ENCODE measurements at regions not wholly inside any gene's neighbourhood (a gene's known extent, or its start where the extent isn't known, plus 50 kb on each side); places are given as distances from the start of the nearest gene placed in this dataset.
"Not testable (repeated sequence)": the region's sequence is repeated elsewhere in the genome, so short reads cannot be mapped to it uniquely, and the experiment has no call there.

- DNase-seq (ENCODE audit: low read depth in 2 of 2): no peak
Observed at GRCh38 chr12:63040526-63041220, 105.7 kb upstream of the PPM1H start.

- no peak for DNase-seq (ENCODE audit: low read depth in 2 of 2)
Observed at GRCh38 chr12:63038713-63039100, 103.8 kb upstream of the PPM1H start.

DNA sequence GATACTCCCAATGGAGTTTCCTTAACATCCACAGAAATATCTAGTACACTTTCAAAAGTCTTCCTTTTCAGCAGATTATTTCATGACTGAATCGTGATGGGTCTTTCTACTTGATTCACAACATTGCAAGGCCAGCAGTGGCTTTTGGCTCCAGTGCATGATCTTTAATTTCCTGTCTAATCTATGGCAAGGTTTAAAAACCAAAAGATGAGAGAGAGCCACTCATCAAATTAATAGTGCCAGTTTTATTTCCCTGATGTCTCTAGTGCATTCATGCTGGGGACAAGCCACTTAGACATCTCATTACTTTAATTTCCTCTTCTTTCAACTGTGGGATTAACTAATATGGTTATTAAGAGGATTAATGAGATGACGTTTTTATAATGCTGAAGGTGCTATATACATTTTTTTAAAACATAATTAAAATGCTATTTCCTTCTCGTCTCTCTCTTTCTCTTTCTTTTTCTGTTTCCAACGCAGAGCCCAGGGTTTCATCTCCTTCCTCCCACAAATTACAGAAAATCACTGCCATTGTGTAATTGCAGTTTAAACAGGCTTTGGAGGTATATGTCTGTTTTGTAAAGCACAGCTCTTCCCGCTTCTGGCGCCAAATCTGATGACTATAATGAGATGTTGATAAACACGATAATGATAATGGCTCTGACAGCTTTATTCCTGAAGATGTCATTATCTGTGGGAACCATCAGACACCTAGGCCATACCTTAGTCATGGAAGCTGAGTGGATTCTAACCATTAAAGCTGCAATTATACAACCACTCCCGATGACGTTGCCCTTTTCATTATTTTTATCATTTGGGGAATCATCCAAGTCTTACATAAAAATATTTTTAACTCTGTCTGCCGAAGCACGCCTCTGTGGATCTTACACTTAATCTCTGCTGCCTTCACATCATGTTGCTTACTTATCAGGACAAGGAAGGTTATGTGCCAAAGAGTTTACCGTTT is 103.1 kb upstream of the PPM1H start:
- no peak for DNase-seq (ENCODE audit: low read depth in 2 of 2)

DNA sequence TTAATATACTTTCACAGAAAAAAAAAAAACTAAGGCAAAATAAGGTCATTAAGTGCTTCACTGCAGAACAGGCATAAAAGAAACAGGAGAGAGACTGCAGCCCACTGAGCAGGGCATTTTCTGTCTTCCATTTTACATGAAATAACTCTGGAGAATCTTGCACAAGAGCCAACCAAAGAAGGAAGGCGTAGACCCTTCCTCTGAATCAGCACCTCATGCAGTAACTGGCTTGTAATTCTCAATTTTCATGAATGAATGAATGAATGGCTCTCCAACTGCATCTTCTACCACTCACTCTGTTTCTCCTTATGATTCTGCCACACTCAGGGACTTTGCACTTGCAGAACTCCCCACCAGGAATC is 102.0 kb upstream of the PPM1H start:
- no peak for DNase-seq (ENCODE audit: low read depth in 2 of 2)

GRCh38 chr12:63036216-63036973 is 101.4 kb upstream of the PPM1H start:
- DNase-seq (ENCODE audit: low read depth in 2 of 2): no peak

GRCh38 chr12:63034601-63035000 is 99.7 kb upstream of the PPM1H start:
- DNase-seq (ENCODE audit: low read depth in 2 of 2): no peak

GRCh38 chr12:63029676-63030075 is 94.7 kb upstream of the PPM1H start:
- no peak for DNase-seq (ENCODE audit: low read depth in 2 of 2)

GRCh38 chr12:63028951-63029350 is 94.0 kb upstream of the PPM1H start:
- DNase-seq (ENCODE audit: low read depth in 2 of 2): no peak

- no peak for DNase-seq (ENCODE audit: low read depth in 2 of 2)
Observed at GRCh38 chr12:63025116-63025515, 90.2 kb upstream of the PPM1H start.

DNA sequence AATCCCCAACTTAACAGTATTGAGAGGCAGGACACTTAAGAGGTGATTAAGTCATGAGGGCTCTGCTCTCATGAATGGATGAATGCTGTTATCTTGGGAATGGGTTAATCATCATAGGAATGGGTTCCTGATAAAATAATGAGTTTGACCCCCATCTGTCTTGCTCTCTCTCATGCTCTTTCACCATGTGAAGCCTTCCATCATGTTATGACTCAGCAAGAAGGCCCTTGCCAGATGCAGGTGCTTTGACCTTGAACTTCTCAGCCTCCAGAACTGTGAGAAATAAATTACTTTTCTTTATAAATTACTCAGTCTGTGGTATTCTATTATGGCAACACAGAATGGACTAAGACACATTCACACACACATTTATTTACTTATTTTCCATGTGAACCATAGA is 89.0 kb upstream of the PPM1H start:
- no peak for DNase-seq (ENCODE audit: low read depth in 2 of 2)

DNA sequence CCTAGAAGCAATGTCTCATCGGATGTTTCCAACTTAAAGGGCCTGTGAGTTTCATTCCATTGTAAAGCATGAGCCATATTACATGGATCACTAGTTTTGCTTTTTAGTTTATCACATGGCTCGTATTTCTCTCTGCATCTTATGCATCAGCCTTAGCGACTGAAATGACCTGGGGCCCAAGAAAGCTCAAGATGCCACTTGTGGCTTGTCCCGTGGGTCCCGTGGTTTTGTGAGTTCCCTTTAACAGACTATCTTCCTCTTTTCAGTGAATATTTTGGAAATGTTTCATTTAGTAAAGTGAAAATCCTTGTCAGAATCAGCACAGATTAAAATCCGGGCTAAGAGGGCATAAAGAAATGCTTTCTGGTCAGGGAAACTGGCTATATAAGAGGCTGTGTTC is 86.2 kb upstream of the PPM1H start:
- DNase-seq (ENCODE audit: low read depth in 2 of 2): no peak

- DNase-seq (ENCODE audit: low read depth in 2 of 2): no peak
Observed at GRCh38 chr12:63020269-63020668, 85.3 kb upstream of the PPM1H start.

DNA sequence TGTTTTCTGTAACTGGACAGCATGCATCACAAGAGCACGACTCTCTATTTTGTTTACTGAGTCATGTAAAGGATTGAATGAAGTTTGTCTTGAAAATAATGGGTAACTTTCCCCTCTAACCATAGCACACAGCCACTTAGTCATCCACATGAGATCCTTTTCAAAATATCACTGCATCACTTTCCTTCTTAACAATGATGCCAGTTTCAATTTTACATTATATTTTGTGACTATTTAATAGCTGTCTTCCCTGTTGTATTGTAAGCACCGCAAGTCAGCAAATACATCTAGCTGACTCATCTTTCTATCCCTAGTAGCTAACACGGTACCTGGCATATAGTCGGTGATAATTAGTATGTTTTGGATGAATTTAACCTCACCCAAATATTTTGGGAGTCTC is 83.3 kb upstream of the PPM1H start:
- DNase-seq (ENCODE audit: low read depth in 2 of 2): no peak

DNA sequence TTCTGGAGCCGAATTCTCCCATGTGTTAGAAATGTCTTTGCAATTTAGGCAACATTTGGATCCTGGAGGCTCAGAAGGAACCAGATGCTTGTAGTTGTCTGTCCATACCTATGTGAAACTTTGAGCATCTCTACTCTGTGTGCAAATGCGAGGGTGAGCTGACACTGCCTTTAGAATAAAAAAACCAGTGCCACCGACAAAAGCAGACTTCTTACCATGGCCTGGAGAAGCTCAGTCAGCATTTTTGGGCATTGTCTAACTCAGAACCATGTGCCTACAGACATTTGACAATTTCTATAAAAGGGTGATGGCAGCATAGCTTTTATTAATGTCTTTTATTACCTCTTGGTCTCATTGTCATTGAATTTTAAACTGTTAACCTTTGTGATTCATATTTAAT is 78.4 kb upstream of the PPM1H start:
- no peak for DNase-seq (ENCODE audit: low read depth in 2 of 2)

DNA sequence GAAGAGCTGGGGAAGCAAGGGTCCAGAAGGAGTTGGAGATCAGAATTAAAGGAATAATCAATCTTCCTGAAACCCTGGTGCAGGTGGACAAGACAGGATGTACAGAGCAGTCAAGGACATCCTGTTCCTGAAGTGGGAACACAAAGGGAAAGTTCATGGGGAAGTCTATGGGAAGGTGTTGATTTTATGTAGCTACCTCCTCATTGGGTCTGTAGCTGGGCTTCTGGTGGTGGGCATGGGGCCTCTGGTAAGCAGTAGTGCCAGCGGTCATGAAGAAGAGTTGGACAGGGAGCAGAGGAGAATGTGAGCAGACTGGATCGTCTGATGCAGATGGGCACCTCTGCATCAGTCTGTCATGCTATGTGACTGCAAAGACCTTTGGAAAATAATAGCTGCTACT is 75.7 kb upstream of the PPM1H start:
- no peak for DNase-seq (ENCODE audit: low read depth in 2 of 2)

DNA sequence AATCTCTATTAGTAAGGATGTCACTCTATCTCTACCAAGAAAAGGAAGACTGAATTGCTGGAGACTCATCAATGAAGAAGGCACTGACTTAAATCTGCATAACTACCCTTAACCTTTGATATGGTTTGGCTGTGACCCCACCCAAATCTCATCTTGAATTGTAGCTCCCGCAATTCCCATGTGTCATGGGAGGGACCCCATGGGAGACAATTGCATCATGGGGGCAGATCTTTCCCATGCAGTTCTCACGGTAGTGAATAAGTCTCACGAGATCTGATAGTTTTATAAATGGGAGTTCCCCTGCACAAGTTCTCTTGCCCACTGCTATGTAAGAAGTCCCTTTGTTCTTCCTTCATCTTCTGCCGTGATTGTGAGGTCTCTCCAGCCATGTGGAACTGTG is 73.4 kb upstream of the PPM1H start:
- DNase-seq (ENCODE audit: low read depth in 2 of 2): no peak

DNA sequence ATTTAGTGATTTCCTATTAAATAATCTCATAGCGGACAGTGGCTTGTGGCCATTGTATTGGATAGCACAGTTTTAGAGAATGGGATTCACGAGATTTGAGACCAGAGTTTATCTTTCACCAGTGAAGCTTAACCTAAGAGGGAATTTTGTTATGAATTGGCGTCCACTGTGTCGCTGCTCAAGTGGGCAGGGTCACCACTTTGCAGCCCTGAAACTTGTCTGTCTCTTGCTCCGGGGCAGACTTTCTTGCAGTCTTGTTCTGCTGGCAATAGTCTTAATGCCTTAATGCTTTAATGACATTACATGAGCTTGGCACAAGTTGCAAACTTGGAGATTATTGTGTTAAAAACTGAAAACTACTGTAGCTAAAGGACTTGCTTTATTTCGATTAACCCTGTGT is 72.8 kb upstream of the PPM1H start:
- DNase-seq (ENCODE audit: low read depth in 2 of 2): no peak

GRCh38 chr12:63006536-63006935 is 71.6 kb upstream of the PPM1H start:
- no peak for DNase-seq (ENCODE audit: low read depth in 2 of 2)

DNA sequence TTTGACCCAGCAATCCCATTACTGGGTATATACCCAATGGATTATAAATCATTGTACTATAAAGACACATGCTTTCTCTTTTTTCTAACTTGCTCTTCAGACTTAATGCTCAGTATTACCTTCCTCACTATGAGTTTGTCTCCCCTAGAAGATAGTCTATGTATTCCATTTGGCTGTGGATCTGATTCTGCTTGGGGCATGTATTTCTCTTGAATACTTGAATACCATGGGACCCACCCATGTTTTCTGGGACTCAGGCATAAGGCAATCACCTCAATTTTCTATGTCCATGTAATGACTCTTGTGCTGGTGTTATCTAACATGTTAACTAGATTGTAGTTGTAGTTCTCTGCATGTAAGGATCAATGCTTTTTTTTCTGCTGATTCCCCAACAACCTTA is 70.4 kb upstream of the PPM1H start:
- no peak for DNase-seq (ENCODE audit: low read depth in 2 of 2)

DNA sequence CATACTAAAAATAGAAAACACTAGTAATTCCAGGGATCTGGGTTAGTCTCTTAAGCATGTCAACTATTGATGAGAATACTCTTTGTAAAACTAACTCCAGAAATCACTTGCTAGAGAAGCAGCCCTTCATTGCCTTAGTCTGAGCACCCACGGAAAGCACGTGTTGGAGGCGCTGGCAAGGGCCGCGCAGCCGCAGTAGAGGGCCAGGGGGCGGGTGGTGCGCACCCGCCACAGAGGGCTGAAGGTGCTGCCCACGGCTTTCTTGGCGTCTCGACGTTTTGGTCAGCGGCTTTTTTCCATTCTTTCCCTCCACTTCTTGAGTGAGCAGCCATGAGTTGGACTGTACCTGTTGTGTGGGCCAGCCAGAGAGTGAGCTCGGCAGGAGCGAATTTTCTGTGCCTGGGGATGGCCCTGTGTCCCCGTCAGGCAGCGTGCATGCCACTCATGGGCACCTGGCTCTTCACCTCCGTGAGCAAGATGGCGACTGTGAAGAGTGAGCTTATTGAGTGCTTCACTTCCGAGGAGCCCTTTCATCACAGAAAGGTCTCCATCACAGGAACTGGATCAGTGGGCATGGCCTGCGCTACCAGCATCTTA is 68.4 kb upstream of the PPM1H start:
- no peak for DNase-seq (ENCODE audit: low read depth in 2 of 2)

DNA sequence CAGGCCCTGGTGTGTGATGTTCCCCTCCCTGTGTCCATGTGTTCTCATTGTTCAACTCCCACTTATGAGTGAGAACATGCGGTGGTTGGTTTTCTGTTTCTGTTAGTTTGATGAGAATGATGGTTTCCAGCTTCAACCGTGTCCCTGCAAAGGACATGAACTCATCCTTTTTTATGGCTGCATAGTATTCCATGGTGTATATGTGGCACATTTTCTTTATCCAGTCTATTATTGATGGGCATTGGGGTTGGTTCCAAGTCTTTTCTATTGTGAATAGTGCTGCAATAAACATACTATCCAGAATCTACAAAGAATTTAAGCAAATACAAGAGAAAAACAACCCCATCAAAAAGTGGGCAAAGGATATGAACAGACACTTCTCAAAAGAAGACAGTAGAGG is 67.1 kb upstream of the PPM1H start:
- DNase-seq (ENCODE audit: low read depth in 2 of 2): not testable (repeated sequence)

DNA sequence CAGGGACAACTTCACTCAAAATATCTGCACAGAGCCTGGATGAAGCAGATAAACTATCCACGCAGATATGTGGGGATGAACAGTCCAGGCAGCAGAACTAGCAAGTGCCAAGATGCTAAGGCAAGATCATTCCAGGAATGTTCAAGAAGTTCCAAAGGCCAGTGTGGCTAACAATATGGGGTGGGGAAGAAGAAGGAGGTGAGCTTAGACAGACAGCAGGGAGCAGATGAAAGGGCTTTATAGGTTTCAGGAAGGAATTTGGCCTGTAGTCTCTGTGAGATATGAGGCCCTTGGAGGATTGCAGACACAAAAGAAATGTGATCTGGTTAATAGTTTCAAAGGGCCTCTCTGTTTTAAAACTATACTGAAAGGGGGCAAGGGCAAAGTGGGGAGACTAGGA is 63.5 kb upstream of the PPM1H start:
- DNase-seq (ENCODE audit: low read depth in 2 of 2): no peak
